ENCODE measurements at regions not wholly inside any gene's neighbourhood (a gene's known extent, or its start where the extent isn't known, plus 50 kb on each side); places are given as distances from the start of the nearest gene placed in this dataset.

- no peak for TF ChIP-seq POLR2AphosphoS5 (IDR thresholded peaks at IDR 0.05; ENCODE audit: low read depth, low read length)
- no peak for TF ChIP-seq POLR2A (IDR thresholded peaks at IDR 0.05; ENCODE audit: low read depth, low read length)
These were observed 76.9 kb downstream of the INSIG1 start for GRCh38 chr7:155374276-155375252.
